Left lung (tissue), 4 donors: ENCODE measurements at regions not wholly inside any gene's neighbourhood (a gene's known extent, or its start where the extent isn't known, plus 50 kb on each side); places are given as distances from the start of the nearest gene placed in this dataset.
A peak's percentile ranks its signal among the peaks of the same experiment; 100 is the strongest.

Experiments used
- ATAC-seq: fragments of 200-7000 bp; cut with Tn5 transposase; one replicate; pipeline ENCODE4 v1.9.1; 2020; ENCODE audit warnings: moderate library complexity
- DNase-seq, 4 donors: peaks; one replicate each; pipeline ENCODE4 v3.0.0-alpha.2; 2013 to 2020
- H3K27ac ChIP-seq, 2 donors: fragments of 200-600 bp; sonication (generic) in 1 of 2; one replicate each; pipeline versions ENCODE4 v1.5.0 to v1.8.0; 2020 to 2021
- H3K27me3 ChIP-seq, 2 donors: fragments of 200-600 bp; sonication (generic) in 1 of 2; one replicate each; pipeline versions ENCODE4 v1.5.0 to v1.8.0; 2020 to 2021
- H3K36me3 ChIP-seq, 2 donors: fragments of 200-600 bp; sonication (generic) in 1 of 2; one replicate each; pipeline versions ENCODE4 v1.5.0 to v1.8.0; 2020 to 2021
- H3K4me1 ChIP-seq, 2 donors: fragments of 200-600 bp; one replicate each; pipeline ENCODE4 v1.8.0; 2021
- H3K4me3 ChIP-seq, 2 donors: fragments of 200-600 bp; sonication (generic) in 1 of 2; one replicate each; pipeline versions ENCODE4 v1.5.0 to v1.8.0; 2020 to 2021; ENCODE audit warnings: mild to moderate bottlenecking in 1 of 2
- H3K9me3 ChIP-seq, 2 donors: fragments of 200-600 bp; sonication (generic) in 1 of 2; one replicate each; pipeline versions ENCODE4 v1.5.0 to v1.8.0; 2020 to 2021
- intact Hi-C, 2 donors: fragments of 100-400 bp; cut with DNase I; formaldehyde crosslinking; loops; one replicate each; pipeline versions ENCODE4 v1.11.2 to v1.14.2; 2022
- TF ChIP-seq, protein P1 (sequence below), 2 donors: fragments of 200-600 bp; sonication (generic) in 1 of 2; IDR thresholded peaks; one replicate each; pipeline versions ENCODE4 v1.5.0 to v1.8.0; 2021; ENCODE audit warnings: antibody characterized with exemption in 2 of 2
- donor health status: DM: no; HTN: yes; CAD: no.
- donor health status: DM: no; HTN: no; CAD: no.

DNA sequence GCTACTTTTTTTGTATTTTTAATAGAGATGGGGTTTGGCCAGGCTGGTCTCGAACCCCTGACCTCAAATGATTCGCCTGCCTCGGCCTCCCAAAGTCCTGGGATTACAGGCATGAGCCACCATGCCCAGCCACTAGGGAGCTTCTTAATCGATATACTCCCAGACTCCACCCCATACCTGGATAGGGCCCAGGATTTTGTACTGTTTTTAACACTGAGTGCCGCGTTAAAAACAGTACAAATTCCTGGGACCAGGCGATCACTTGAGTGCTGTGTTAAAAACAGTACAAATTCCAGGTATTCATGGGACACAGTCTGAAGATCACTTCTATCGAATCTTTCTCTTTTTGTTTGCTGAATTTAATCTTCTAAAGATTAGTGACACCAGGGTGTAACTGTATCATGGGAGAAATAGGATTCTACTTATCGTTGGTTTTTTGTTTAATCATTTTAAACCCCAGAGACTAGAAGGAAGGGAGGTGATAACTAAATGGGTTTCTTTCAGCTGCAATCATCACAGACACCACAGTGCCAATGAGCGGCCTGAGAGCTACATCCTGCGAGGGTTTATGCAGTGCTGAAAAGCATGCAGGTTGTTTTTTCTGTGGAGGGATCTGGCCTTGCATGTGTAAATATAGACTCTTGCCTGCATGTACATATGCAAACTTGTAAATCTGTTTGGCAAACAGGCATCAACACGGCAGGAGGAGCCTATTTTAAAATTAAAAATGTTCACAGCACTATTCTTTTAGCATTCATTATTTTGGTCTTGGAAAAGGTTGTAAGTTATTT lies 303.8 kb upstream of the WWC1 start:
- Histone ChIP-seq H3K36me3 (no peaks in the 10 kb centered on the region), H3K4me3 (no peak overlapping the region), H3K4me1 (no peaks in the 10 kb centered on the region), H3K27ac (no peak overlapping the region), H3K27me3 (peaks cover 0 to 5% of the 10 kb centered on the region in 2 donors), H3K9me3 (no peaks in the 10 kb centered on the region)
- intact Hi-C loops: no loop called here
- DNase-seq (no peak), ATAC-seq (no peak)
- TF ChIP-seq, protein P1, sequence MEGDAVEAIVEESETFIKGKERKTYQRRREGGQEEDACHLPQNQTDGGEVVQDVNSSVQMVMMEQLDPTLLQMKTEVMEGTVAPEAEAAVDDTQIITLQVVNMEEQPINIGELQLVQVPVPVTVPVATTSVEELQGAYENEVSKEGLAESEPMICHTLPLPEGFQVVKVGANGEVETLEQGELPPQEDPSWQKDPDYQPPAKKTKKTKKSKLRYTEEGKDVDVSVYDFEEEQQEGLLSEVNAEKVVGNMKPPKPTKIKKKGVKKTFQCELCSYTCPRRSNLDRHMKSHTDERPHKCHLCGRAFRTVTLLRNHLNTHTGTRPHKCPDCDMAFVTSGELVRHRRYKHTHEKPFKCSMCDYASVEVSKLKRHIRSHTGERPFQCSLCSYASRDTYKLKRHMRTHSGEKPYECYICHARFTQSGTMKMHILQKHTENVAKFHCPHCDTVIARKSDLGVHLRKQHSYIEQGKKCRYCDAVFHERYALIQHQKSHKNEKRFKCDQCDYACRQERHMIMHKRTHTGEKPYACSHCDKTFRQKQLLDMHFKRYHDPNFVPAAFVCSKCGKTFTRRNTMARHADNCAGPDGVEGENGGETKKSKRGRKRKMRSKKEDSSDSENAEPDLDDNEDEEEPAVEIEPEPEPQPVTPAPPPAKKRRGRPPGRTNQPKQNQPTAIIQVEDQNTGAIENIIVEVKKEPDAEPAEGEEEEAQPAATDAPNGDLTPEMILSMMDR (IDR thresholded peaks at IDR 0.05): no peak

GRCh38 chr5:167992868-167993267 lies 298.6 kb upstream of the WWC1 start:
- ATAC-seq (no peak), DNase-seq (peak in 1 of 4 donors; percentile 63)
- no peaks in the 10 kb centered on the region for H3K4me1 ChIP-seq
- H3K27ac ChIP-seq: no peak overlapping the region
- no peak overlapping the region for H3K4me3 ChIP-seq
- H3K36me3 ChIP-seq: no peaks in the 10 kb centered on the region
- intact Hi-C loops: no loop called here
- no peaks in the 10 kb centered on the region for H3K27me3 ChIP-seq
- TF ChIP-seq, protein P1 (IDR thresholded peaks at IDR 0.05): no peak
- no peaks in the 10 kb centered on the region for H3K9me3 ChIP-seq

GRCh38 chr5:167993771-167994170 lies 297.7 kb upstream of the WWC1 start:
- intact Hi-C loops: no loop called here

GRCh38 chr5:167995844-167996425 lies 295.5 kb upstream of the WWC1 start:
- no peaks in the 10 kb centered on the region for H3K9me3 ChIP-seq
- intact Hi-C loops: no loop called here
- ATAC-seq: no peak
- H3K4me3 ChIP-seq: no peak overlapping the region
- no peak for DNase-seq
- no peak overlapping the region for H3K27ac ChIP-seq
- no peaks in the 10 kb centered on the region for H3K4me1 ChIP-seq
- H3K27me3 ChIP-seq: no peaks in the 10 kb centered on the region
- TF ChIP-seq, protein P1 (IDR thresholded peaks at IDR 0.05): no peak
- H3K36me3 ChIP-seq: no peaks in the 10 kb centered on the region

More at GRCh38 chr5:167993771-167994170, 297.7 kb upstream of the WWC1 start:
- Histone ChIP-seq H3K27me3 (no peaks in the 10 kb centered on the region), H3K36me3 (no peaks in the 10 kb centered on the region), H3K27ac (no peak overlapping the region), H3K4me1 (no peaks in the 10 kb centered on the region), H3K9me3 (no peaks in the 10 kb centered on the region), H3K4me3 (no peak overlapping the region)
- ATAC-seq (no peak), DNase-seq (no peak)
- TF ChIP-seq, protein P1 (IDR thresholded peaks at IDR 0.05): no peak

GRCh38 chr5:167998148-167998767 lies 293.2 kb upstream of the WWC1 start:
- Histone ChIP-seq H3K36me3 (no peaks in the 10 kb centered on the region), H3K9me3 (no peaks in the 10 kb centered on the region), H3K27me3 (no peaks in the 10 kb centered on the region), H3K27ac (no peak overlapping the region), H3K4me1 (no peaks in the 10 kb centered on the region), H3K4me3 (no peak overlapping the region)
- ATAC-seq: no peak
- TF ChIP-seq, protein P1 (IDR thresholded peaks at IDR 0.05): no peak
- intact Hi-C loops: no loop called here
- DNase-seq: no peak
